ENCODE measurements at regions not wholly inside any gene's neighbourhood (a gene's known extent, or its start where the extent isn't known, plus 50 kb on each side); places are given as distances from the start of the nearest gene placed in this dataset.

DNA sequence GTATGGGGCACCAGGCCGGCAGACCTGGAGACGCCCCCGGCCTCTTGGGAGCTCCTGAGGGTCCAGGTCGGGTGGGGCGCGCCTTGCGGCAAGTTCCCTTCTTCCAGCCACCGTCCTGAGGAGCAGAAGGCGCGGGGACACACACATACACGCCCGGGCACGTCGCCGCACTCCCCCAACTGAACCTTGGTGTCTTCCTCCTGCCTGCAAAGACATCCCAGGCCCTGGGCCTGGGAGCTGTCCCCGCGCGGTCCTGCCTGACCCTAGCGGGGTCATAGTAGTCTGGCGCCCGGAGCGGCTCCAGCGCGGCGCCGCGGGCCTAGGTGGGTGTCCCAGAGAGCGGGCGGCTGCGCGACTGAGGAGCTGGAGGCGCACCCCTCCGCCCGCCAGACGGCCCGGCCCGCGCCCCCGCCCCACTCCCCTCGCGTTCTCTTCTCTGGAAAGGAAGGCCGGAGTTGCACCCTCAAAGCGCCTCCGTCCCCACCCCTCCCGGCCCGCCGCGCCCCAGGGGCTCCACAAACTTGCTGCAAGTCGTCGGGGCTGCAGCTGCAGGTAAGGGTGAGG is 185.9 kb upstream of the LINGO1 start:
- no peak for DNase-seq

DNA sequence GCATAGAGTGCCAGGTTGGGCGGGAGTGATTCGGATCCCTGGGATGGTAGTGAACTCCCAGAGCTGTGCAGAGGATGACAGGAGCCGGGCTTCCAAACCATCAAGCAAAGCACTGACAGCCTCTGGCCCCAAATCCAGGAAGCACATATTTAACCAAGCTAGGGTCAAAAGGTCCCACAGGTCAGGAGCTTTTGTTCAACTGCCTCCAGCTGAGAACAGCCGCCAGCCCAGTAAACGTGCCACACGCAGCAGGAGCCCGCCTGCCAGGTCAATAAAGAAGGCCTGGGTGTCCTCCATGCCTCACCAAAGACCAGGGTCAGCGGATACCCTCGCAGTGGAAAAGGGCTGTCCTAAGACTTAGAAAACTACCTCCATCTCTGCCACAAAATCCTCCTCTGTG is 184.7 kb upstream of the LINGO1 start:
- no peak for DNase-seq

DNA sequence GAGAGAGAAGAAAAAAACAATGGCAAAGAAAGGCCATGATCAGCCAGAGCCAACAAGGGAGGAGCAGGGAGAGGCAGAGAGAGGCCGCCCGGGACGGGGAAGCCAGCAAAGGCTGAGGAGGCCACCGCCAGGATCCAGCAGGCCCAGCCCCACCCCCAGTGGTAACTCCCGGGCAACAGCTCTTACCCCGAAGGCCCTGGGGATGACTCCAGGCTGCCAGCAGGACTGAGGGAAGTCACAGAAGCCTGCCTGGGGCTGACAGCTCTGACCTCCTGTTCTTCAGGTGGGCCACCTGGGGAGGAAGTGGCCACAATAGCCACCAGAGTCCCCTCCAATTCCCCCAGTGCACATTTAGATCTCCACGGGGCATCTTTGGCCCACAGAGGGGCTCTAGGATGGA is 184.3 kb upstream of the LINGO1 start:
- no peak for DNase-seq

DNA sequence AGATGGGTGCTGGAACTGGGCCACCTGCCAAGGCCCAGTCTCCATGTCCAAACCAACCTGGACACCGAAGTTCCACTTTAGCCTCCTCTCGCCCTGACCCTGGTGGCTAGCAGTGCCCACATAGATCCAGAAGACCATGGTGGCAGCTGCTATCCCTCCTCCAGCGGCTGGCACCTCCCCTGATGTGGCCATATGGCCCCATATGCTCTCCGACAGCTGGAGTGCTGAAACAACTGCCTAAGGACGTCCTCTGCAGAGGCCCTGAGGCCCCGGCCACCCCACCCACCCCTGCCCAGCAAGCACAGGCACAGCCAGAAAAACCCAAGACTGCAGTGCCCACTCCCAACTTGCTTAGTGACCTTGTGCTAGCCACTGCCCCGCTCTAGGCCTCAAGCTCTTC is 182.3 kb upstream of the LINGO1 start:
- no peak for DNase-seq

DNA sequence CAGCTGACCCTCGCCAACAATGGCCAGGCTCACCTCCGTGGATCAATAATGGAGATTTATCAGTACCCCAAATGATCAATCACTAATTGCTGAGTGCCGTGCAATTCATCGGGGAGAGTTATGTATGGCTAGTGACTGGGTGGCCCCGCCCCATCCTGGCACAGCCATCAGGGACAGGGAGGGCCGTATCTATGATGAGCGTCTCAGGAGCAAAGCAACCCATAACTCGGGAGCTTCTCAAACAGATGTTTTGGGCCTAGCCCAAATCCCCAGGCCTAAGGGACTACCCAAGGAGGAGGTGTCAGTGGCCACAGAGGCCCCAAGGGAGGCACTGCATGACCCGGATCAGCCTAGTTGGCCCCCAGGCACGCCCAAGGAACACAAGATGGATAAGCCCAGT is 180.0 kb upstream of the LINGO1 start:
- DNase-seq: no peak

DNA sequence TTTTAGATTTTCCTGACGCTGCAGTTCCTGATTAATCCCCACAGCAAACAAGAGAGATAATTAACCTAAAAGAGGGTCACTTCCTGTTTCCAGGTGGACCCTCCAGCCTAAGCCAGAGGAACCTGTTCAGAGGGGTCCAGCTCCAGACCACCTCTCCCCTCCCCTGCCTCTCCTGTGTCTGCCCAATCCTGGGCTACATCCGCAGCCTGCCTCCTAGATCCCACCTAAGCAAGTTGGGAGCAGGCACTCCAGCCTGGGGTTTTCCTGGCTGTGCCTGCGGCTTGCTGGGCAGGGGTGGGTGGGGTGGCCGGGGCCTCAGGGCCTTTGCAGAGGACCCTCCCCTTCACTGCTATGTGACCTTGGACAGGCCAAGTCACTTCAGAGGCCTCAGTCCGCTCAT is 178.6 kb upstream of the LINGO1 start:
- no peak for DNase-seq

DNA sequence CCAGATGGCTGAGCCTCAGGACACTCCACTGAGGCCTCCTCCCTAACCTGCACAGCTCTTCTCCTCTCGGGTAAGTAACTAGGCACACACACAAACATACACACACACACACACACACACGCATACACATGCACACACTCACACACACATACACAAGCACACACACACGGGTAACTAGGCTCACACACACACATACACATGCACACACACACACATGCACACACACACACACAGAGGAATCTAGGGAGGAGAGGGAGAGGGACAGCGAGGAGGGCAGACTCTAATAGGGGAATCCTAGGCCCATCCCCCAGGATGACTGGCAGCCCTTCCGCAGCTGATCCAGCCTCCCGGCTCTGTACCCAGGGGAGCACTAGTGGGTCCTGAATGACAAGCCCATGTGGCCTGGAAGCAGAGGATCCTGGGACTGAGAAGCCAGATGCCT is 177.4 kb upstream of the LINGO1 start:
- DNase-seq: no peak

DNA sequence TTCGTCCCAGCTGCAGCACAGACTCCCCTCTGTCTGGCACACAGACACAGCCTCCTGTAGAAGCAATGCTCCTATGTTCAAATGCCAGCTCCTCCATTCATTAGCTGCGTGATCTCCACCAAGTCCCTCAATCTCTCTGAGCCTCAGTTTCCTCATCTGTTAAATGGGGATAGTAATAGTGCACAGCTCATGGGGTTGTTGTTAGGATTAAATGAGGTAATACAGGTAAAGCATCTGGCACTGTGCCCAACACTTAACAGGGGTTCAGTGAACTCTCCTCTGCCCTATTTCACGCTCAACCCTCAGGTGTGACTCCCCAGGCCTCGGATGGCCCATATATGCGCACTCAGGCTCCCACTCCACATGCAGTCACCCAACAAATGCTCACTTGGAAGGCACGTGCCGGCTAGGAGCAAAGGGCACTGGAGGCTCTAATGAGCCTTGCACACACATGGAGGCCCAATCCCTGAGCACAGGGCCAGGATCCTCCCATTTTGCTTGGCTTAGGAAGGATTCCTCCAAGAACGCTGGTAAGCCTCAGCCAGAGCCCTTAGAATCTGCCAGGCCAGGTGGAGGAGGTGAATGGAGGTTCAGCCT is 176.0 kb upstream of the LINGO1 start:
- DNase-seq: no peak

DNA sequence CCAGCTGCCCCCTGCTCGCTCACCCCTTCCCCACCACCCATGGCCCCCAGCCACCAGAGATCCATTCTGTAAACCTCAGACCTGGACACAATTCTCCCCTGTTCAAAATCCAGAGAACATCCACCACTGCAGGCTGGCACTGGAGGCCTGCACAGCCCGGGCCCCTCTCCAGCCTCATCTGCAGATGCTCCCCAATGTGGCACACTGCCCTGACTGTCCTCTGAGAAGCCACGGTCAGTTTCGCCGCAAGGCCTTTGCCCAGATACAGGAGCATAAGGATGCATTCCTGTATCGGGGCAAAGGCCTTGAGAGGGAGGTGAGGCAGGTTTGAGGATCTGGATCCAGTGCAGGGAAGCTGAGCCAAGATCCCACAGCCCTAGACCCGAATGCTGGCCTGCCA is 175.4 kb upstream of the LINGO1 start:
- DNase-seq: no peak

DNA sequence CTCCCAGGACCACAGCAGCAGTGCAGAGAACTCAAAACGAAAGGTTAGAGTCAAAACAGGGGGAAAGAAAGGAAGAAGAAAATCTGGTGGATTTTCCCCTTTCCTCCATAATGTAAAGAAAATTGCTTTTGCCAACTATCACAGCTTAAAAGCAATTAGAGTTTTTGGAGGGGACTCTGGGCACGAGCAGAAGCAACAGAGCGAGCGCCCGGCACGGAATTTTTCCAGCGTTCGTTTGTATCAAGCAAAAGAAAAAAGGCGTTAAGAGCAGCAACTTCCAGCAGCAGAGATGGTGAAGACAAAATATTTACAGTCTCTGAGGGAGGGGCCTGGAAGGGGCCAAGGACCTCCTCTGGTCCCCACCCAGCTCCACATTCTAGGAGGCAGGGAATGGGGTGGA is 174.9 kb upstream of the LINGO1 start:
- DNase-seq: no peak

DNA sequence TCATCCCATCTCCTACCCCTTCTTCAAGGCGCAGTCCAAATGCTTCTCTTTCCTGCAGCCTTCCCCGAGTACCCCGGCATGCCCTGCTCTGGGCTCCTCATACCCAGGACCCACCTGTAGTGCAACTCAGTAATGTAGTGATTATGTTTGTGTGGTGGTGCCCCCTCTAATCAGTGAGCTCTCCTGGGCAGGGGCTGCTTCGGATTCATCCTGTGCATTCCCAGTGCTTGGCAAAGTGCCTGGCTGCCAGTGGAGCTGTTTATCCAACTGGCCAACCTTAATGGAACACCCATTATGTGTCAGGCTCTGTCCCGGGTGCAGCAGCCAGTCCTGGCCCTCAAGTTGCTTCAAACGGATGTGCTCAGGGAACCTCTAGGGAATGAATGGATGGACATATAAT is 174.4 kb upstream of the LINGO1 start:
- no peak for DNase-seq

DNA sequence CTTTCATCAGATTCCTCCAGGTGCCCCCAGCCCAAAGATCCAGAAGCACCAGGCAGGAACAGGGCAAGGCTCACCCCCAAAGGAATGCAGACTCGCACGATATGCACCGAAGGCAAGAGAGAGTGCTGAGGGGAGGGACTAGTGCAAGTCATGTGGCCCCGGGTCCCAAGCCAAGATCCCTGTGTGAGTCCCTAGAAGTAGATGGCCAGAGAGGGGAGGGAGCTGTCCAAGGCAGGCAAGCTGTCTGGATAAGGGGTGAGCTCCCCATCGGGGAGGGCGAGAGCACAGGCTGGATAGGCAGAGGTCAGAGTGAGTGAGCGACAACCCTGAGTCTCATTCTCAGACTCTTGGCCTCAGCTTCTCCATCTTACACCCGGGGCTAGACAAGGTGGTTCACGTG is 171.5 kb upstream of the LINGO1 start:
- DNase-seq: no peak

DNA sequence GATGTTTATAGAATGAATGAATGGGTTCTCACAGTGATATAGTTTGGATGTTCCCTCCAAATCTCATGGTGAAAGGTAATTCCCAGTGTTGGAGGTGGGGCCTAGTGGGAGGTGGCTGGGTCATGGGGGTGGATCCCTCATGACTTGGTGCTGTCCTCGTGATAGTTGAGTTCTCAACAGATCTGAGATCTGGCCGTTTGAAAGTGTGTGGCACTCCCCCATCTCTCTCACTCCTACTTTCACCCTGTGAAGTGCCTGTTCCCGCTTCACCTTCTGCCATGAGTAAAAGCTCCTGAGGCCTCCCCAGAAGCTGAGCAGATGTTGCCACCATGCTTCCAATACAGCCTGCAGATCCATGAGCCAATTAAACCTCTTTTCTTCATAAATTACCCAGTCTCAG is 170.8 kb upstream of the LINGO1 start:
- no peak for DNase-seq

DNA sequence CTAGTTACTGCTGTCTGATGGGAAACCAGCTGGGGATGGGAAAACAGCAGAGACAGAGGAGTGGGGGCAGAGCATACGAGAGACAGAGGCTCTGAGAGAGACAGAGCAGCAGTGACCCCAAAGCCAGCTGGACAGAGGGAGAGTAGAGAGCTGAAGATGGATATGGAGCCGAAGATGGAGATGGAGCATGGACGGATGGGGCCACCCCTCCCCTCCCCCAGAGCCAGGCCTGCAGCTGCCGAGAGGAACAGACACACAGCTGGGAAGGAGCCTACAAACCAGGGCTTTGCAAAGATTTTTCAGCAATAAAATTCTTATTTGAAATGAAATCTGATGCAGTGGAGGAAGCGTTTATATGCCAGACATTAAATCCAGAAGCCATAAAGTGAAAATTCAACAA is 167.6 kb upstream of the LINGO1 start:
- no peak for DNase-seq

DNA sequence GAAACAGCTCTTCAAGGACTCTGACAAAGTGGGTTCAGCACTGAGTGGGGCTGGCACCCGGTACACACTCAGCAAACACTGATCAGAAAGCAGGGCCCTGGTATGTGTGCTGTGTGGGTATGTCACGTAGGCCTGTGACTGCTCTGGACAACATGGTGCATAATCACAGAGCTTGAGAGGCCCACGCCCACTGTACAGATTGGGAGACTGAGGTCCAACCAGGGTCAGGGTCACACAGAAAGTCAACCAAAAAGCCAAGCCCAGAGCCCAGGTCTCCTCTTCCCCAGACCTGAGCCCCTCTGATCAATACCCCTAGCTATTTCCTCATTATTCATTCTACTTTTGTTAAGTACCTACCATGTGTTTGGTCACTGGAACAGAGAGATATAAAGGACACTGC is 166.1 kb upstream of the LINGO1 start:
- no peak for DNase-seq

DNA sequence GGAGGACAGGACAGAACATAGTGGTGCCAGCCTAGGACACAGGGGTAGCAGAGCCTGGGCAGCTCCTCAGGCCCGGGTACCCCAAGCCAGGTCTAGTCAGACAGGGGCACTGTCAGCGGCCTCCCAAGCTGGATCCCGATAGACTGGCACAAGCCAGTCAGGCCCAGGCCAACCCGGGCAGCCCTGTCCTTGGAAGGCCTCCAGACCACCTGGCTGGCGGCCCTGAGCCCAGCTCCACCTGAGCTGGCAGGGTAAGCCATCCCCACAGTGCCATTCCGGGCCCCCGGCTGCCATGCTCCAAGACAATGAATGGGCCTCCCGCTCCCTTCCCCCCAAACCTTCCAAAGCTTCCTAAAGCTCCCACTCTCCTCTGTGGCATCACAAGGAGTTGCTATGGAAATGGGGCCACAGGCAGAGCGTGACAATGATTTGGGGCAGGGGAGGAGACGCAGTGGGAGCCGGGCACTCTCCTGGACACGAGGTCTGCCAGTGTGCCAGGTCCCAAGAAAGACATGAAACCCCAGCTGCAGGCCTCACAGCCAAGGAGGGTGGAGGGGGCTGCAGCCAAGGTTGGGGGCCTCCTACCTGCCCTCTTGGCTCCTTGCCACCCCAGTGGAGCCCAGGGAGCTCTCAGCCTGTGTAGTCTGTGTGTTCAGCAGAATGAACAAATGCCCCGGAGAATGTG is 165.6 kb upstream of the LINGO1 start:
- no peak for DNase-seq

DNA sequence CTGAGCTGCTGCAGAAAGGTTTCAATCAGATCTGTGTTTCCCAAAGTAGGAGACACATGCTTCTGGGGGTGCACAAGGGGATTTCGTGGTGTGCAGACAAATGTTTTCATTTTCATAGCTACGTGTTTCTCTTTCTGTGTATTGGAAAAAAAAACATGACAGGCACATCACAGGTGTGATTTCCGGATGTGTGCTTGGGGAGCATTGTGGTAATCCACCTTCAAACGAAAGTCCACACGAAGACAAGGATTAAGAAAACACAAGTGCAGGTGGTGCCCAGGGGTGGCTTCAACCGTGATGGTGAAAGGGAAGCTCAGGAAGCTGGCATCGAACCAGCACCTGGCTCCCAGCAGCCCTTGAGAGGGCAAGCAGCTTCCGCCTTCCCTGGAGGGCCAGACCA is 164.6 kb upstream of the LINGO1 start:
- DNase-seq: no peak

DNA sequence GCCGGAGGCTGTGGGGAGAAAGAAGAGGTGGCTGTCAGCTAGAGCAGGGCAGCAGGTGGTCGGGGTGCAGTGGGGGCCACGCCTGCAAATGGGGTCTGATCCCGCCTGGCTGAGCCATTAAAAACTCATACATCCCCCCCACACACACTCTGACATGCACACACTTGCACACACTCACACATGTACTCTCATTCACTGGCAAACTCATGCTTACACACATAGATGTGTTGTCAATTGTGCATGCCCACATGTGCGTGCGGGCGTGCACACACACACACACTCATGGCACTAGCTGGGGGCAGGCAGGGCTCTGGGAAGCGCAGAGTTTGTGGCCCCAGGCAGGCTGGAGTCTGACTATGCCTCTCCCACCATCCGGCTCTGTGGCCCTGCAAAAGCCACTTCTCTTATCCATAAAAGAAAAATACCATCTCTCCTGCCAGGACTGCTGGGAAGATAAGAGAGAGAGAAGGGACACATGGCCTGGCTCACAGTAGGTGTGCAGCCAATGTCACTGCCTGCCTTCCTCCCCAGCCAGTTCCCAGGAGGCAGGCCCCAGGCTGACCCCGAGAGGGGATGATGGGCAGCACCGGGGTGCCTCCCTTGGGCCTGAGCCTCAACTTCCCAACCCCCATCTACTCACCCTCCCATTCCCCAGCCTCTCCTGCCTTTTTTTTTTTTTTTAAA is 163.5 kb upstream of the LINGO1 start:
- DNase-seq: no peak

DNA sequence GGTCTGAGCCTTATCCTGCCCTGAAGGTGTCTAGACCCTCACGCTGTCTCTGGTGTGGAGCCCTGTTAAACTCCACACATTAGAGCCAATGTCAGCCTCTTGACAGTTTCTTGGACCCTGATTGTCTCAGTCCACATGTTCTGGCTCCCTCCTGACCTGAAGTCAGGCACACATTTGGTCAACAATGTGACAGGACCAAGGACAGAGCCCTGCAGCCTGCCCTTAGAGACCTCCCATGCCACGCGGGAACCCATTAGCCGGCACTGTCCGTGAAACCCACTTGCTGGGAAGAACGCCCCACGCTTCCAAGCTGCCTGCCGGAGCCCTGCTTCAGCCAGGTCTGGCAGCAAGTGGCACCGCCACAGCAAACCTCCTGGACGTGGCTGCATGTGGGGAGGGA is 162.7 kb upstream of the LINGO1 start:
- DNase-seq: no peak

DNA sequence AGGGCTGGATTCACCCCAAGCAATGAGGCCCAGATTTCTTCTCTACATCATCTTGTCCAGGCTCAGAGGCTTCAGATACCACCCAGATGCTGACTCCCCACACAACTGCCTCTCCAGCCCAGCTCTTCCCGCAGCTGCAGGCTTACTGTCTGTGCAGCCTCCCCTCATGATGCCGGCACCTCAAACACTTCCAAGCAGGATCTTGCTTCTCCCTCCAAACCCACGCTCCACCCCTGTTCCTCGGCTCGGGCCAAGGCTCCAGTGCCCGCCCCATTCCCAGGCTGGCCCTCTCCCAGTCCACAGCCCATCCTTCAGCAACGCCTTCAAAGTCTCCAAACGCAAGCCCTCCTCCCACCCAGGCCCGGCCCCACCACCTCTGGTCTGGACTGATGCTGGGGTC is 159.2 kb upstream of the LINGO1 start:
- no peak for DNase-seq

DNA sequence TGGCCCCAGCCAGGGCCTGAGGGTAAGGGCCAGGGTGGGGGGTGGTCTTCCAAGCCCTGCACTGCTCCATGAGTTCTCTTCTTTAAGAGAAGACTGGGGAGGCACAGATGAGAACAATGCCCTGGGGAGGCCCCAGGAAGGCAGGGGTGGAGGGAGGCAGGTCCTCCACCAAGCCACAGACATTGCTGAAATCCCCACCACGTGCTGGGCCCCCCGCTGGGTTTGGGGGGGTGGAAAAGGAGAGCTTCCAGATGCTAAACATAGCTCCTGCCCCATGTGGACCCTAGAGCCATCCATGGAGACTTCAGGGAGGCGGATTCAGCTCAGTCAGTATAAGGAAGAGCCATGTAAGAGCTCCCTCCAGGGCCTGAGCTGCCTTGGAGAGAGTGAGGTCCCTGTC is 157.8 kb upstream of the LINGO1 start:
- DNase-seq: no peak

DNA sequence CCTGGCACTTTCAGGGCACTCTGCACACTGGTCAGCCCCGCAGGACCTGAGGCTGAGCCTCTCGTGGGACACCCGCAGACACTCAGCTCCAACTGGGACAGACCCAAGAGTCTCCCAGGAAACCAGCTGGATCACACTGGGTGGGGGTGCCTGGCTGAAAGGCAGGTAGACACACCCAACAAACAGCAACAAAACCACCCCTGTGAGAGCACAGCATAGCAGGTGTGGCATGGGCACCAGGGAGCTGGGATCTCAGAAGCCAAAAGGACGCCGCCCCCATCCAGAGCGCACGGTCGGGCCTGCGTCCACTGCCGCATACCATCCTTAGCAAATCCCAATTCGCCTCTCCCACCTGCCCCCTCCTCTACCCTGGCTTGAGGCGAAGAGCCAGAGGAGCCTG is 154.2 kb upstream of the LINGO1 start:
- DNase-seq: no peak

DNA sequence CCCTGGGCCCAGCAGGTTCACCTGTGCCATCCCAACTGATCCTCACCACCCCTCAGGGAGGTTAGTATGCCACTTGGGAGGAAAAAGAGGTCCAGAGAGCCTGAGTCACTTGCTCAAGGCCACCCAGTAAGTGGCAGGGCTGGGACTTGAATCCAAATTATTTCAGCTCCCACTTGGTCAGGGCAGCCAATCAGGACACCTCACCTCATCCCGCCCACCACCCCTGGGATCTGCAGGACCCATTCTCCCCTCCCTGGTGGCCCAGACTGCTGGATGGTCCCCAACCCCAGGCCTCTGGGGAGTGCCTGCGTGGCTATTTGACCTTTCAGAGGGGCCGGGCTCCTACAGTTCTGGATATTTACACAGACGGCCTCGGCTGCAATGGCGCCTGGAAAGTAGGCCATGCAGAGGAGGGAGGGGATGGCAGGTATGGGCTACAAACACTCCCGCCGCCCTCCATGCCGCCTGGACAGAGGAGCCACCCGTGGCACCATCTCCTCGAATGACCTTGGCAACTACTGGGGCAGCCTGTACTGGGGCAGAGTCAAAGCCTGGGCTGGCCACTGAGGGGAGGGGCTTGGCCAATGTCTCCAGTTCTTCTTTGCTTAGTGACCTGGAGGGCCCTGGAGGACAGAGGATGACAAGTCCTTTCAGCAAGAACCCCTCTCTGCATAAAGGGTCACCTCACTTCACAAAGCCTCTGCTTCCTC is 153.6 kb upstream of the LINGO1 start:
- DNase-seq: no peak
